ENCODE measurements at regions not wholly inside any gene's neighbourhood (a gene's known extent, or its start where the extent isn't known, plus 50 kb on each side); places are given as distances from the start of the nearest gene placed in this dataset.
"Not testable (repeated sequence)": the region's sequence is repeated elsewhere in the genome, so short reads cannot be mapped to it uniquely, and the experiment has no call there.

DNA sequence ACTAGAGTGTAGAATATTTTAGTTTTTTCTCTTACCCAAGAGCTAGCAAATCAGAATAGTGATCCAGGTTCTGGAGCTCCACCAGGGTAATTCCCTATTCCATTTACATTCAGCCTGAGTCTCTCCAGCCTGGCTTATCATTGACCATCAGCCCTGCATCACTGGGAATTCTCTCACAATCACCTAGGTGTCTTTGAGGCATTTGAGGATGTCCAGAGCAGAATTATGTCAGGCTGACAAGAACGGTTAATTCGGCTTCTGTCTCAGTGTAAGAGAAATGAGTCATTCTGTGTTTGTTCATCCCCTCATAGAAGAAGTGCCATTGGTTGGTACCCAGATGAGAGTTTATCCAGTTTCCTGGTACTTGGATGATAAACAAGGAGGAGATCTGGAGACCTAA, 180.5 kb downstream of the ZNF737 start:
- DNase-seq: no peak

DNA sequence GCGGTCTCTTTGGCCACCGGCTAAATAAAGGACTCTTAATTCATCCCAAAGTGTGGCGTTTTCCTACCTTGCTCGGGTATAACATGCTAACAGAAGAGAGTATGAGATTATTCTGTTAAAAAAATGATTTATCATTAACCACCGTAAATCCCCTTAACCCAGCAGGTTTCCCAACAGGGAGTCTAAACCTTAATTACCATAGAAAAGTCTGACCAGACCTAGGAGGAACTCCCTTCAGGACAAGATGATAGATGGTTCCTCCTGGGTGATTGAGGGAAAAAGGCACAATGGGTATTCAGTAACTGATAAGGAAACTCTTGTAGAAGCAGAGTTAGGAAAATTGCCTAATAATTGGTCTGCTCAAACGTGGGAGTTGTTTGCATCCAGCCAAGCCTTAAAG, 193.7 kb downstream of the ZNF737 start:
- no peak for DNase-seq

DNA sequence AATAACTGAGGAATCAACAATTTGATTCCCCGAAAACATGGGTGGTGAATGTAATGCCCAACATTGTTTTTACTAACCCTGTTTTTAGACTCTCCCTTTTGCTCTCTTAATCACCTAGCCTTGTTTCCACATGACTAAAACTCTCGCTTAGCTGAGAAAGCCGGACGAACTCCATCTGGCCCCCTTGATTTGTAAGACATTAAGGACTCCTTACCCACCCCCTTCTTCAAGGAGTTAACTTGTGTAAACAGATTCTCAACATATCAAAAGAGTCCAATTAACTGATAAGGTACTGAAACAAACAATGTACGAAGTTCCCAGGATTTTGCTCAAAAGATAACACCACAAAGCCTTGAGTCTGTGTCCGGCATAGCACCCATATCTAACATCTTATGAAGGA, 194.3 kb downstream of the ZNF737 start:
- not testable (repeated sequence) for DNase-seq

GRCh38 chr19:20367811-20368294, 197.7 kb downstream of the ZNF737 start:
- no peak for DNase-seq

DNA sequence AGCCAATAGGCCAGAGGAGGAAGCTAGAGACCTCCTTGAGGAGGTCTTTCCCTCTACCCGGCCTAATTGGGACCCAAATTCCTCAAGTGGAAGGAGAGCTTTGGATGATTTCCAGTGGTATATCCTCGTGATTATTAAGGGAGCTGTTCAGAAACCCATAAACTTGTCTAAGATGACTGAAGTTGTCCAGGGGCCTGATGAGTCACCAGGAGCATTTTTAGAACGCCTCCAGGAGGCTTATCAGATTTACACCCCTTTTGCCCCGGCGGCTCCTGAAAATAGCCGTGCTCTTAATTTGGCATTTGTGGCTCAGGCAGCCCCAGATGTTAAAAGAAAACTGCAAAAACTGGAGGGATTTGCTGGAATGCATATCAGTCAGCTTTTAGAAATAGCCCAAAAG, 198.1 kb downstream of the ZNF486 start:
- no peak for DNase-seq

DNA sequence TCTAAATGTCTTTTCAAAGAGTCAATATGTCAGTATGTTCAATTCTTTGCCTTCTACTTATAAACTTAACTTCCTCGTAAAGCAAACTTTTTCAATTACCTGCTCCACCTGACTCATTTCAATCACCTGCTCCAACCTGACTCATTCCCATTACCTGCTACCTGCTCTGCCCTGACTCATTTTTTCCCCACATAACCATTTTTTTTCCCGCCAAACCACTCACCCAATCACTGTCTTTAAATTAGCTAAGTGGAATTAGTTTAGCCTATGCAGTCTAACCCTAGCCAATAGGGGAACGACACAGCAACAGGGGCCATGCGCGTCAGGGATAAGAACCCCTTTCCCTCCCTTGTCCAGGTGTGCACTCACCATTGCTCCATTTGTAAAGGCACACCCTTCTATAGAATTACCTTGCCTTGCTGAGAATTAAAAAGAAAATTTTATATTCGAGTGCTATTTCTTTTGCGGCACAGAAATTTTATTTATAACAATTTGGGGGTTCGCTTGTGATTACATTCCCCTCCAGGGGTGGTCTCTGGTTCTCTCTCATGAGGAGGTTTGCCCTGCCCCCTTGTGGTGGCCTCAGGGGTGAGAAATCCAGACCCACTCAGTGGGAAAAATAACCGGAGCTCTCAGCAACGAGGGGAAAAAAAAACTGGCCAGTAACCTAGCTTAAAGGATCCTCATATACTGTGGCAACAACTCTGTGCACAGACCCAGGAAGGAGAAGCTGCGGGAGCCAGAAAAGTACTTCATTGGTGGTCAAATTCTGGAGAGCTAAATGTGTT, 193.1 kb downstream of the ZNF486 start:
- no peak for DNase-seq

DNA sequence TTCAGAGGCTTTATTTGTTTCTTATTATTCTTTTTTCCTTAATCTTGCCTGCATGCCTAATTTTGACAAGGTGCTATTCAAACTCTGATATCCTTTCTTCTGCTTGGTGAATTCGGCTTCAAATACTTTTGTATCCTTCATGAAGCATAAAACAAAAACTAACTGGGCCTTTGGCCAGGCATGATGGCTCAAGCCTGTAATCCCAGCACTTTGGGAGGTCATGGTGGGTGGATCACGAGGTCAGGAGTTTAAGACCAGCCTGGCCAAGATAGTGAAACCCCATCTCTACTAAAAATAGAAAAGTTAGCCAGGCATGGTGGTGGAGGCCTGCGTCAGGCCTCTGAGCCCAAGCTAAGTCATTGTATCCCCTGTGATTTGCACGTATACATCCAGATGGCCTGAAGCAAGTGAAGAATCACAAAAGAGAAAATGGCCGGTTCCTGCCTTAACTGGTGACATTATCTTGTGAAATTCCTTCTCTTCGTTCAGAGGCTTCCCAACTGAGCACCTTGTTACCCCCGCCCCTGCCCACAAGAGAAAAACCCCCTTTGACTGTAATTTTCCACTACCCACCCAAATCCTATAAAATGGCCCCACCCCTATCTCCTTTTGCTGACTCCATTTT, 191.9 kb downstream of the ZNF486 start:
- not testable (repeated sequence) for DNase-seq

- no peak for DNase-seq
These were observed 190.9 kb downstream of the ZNF486 start for GRCh38 chr19:20357921-20358320.

DNA sequence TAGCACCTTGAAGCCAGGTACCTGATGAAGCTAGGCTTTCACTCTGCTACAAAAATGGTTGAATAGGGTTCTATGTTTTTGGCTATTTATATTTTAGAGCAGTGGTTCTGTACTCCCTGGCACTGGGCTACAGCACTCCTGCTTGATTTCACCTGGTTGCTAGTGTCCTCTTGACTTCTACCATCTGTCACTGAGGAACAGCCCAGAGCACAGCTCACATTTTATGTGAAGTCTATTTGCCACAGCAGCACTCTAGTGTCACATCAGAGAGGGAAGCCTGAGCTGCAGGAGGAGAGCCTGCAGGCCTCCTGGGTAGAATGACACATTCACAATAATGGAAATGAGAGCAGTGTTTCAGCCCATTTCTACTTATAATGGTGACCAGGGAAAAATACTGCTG, 184.2 kb downstream of the ZNF486 start:
- no peak for DNase-seq

DNA sequence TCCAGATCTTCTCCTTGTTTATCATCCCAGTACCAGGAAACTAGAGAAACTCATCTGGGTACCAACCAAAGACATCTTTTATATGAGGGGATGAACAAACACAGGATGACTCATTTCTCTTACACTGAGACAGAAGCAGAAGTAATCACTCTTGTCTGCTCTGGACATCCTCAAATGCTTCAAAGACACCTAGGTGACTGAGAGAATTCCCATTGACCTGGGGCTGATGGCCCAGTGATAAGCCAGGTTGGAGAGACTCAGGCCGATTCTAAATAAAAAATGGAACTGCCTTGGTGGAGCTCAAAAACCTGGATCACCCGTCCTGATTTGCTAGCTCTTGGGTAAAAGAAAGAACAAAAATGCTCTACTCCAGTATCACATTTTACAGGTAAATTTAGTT, 182.2 kb downstream of the ZNF486 start:
- DNase-seq: no peak

DNA sequence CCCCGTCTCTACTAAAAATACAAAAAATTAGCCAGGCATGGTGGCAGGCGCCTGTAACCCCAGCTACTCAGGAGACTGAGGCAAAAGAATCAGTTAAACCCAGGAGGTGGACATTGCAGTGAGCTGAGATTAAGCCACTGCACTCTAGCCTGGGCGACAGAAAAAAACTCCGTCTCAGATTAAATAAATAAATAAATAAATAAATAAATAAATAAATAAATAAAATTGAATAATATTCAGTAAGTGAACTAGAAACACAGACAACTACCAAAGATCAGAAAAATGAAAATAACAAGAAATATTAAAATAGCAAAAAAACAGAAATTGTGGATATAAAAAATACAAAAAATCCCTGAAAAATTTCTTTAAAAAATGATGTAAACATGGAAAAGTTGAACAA, 172.4 kb downstream of the ZNF486 start:
- DNase-seq: no peak

DNA sequence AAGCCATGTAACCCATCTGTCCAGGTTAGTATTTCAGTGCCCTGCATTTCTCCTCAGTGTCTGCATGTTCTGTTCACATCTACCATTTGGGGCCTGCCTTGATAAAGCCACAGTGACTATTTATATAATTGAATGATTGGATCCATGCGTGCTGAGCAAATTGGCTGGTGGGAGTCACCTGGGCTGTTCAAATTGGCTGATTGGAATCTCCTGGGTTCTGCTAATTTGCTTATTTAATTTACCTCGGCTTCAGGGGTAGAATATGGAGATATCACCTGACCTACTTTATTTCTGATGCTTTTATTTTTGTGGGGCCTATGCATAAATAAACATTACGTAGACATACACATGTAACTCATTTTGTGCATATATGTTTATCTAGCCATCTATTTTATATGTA, 167.7 kb downstream of the ZNF486 start:
- DNase-seq: no peak

DNA sequence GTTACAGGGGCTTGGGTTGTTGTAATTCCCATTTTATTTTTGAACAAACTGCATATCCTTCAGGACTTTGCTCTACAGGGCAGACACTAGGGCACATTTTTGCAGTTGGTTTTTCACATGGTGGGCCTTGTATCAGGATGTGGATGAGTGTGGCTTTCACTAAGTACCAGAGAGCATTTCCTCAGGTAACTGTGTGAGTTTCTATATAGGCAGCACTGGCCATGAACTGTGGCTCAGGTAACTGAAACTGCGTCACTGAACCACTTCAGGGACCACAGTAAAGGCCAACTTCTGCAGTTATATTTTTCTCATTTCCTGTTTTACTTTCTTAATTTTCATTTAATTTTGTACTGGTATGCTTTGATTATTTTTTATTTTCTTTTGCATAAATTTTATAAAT, 166.5 kb downstream of the ZNF486 start:
- no peak for DNase-seq

DNA sequence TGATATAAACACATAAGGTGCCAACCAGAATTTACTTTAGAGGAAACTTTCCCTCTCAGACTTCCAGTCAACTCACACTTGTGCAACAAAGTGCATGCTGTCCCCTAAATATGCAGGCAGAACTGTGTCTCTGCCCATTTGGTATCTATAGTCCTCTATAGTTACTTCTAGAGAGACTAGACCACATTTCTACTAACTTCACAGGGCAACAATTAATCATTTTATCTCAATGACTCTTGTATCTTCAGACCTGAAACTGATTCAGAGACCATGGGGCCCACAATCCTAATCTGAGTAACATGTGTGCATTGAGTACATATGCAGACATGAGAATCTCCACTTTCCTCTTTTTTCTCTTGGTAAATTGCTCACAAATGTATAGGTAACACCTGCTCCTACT, 158.1 kb downstream of the ZNF486 start:
- no peak for DNase-seq

DNA sequence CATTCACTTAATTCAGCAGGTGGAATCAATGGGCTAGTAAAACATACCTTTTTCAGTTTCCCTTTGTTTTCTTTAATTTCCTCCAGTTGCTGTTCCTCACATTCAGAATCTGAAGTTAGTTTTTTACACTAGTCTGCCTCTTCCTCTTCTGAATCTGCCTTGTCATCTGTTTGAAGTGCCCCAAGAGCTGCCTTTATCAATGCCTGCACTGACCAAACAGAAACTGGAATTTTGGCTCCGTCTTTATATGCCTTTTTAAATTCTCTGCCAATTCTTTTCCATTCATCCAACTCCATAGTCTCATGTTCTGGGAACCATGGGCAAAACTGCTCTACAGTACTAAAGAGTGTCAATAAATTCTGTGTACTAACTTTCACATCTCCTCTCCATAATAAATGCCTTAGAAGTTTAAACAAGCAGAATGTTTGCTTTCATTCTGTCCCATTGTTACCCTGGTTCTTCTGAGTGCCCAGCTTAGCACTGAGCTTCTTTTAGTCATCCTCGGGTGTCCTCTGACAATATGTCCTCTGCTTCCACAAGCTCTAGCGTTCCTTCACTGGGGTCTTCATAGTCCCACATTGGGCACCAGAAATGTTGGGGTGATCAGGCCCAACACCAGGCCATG, 154.2 kb downstream of the ZNF486 start:
- no peak for DNase-seq

DNA sequence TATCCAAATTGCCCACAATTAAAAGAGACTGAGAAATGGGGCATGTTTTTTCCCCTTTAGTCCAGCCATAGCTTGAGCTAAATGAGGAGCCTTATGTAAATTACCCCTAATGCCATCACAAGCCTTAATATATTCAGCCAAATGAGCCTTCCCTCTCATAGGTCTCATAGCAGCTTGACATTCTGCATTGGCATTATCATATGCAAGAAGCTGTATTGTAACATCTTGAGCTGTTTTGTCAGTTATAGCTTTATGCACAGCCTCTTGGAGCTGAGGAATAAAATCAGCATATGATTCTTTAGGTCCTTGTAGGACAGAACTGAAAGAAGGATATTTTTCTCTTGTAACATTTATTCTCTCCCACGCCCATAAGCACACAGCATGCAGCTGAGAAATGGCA, 153.2 kb downstream of the ZNF486 start:
- DNase-seq: no peak

- no peak for DNase-seq
These were observed 151.6 kb downstream of the ZNF486 start for GRCh38 chr19:20318616-20319015.

GRCh38 chr19:20315543-20315942, 148.5 kb downstream of the ZNF486 start:
- DNase-seq: no peak

- no peak for DNase-seq
These were observed 146.9 kb downstream of the ZNF486 start for GRCh38 chr19:20313894-20314293.

DNA sequence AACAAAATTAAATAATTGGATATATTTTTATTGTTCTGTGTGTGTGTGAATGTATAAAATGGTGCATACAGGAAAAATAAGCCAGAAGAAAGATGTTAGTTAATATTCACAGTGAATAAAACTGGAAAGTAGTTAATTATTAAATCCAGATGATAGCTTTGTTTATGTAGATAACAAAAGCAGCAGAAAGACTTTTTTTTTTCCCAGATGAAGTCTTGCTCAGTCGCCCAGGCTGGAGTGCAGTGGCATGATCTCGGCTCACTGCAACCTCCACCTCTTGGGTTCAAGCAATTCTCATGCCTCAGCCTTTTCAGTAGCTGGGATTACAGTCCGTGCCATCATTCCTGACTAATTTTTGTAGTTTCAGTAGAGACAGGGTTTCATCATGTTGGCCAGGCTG, 140.1 kb downstream of the ZNF486 start:
- DNase-seq: no peak

DNA sequence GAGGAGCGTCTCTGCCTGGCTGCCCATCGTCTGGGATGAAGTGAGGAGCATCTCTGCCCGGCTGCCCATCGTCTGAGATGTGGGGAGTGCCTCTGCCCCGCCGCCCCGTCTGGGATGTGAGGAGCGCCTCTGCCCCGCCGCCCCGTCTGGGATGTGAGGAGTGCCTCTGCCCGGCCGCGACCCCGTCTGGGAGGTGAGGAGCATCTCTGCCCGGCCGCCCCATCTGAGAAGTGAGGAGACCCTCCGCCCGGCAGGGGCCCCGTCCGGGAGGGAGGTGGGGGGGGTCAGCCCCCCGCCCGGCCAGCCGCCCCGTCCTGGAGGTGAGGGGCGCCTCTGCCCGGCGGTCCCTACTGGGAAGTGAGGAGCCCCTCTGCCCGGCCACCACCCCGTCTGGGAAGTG, 129.3 kb downstream of the ZNF486 start:
- DNase-seq: not testable (repeated sequence)

GRCh38 chr19:20294181-20294580, 127.2 kb downstream of the ZNF486 start:
- no peak for DNase-seq

- not testable (repeated sequence) for DNase-seq
These were observed 125.5 kb downstream of the ZNF486 start for GRCh38 chr19:20292520-20292919.

DNA sequence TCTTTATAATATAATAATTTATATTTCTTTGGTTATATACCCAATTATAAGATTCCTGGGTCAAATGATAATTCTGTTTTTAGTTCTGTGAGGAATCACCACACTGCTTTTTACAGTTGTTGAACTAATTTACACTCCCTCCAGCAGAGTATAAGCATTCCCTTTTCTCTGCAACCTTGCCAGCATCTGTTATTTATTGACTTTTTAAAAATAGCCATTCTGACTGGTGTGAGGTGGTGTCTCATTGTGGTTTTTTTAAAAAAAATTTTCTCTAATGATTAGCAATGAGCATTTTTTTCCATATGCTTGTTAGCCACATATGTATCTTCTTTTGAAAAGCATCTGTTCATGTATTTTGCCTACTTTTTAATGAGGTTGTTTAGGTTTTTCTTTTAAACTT, 122.2 kb downstream of the ZNF486 start:
- DNase-seq: no peak

All from T-helper 9 cell (primary cell).